HCT116 (cell line): ENCODE measurements at regions not wholly inside any gene's neighbourhood (a gene's known extent, or its start where the extent isn't known, plus 50 kb on each side); places are given as distances from the start of the nearest gene placed in this dataset.

Source experiments
- ATAC-seq: fragments of 200-7000 bp; cut with Tn5 transposase; 2 replicates; pipeline ENCODE4 v1.9.1; 2020; ENCODE audit warnings: mild to moderate bottlenecking, moderate library complexity
- BruUV-seq: library from RNA; stranded (reverse); fragments of 400-500 nt; replicated peaks from 2 replicates; lab custom pipeline; 2021; lab: Mats Ljungman, UMichigan
- CTCF ChIA-PET: fragments of 300-600 bp; sonication (Branson Sonifier 250); formaldehyde crosslinking; loops from one replicate; lab custom pipeline; 2021; ENCODE audit warnings: antibody characterized with exemption; lab: Charles Lee
- POLR2A ChIA-PET: fragments of 300-600, 350-600 bp; sonication (Branson Sonifier 250); formaldehyde crosslinking; loops from one replicate; lab custom pipeline; 2021; ENCODE audit warnings: antibody characterized with exemption; lab: Charles Lee
- RAD21 ChIA-PET, 2 experiments: fragments of 300-600 bp; sonication (Branson Sonifier 250); formaldehyde crosslinking; loops; one replicate each; lab custom pipeline; 2023; ENCODE audit warnings: low total read pairs in 2 of 2; ENCODE audit not compliant: uncharacterized antibody in 2 of 2, unreplicated experiment in 2 of 2, low non-redundant PET in 1 of 2; lab: Charles Lee
- DNase-seq: peaks from one replicate; pipeline ENCODE4 v3.0.0-alpha.2; 2010; ENCODE audit warnings: low read depth, low spot score
- H2AFZ ChIP-seq: fragments of 200-600 bp; shearing (Covaris generic), sonication (generic); 2 replicates; pipeline ENCODE4 v1.6.1; 2017; ENCODE audit warnings: low read depth, mixed run types, mixed read lengths, antibody characterized with exemption, low read length; ENCODE audit not compliant: poor library complexity, severe bottlenecking
- H3K27ac ChIP-seq: 2 replicates; pipeline ENCODE4 v1.5.1; 2012; ENCODE audit warnings: low read depth, low read length
- H3K27me3 ChIP-seq: fragments of 200-600 bp; sonication (generic); 2 replicates; pipeline ENCODE4 v1.6.1; 2016; ENCODE audit warnings: mixed run types, low read length, mixed read lengths; ENCODE audit not compliant: insufficient read depth
- H3K36me3 ChIP-seq, 2 experiments: fragments of 200-500 bp in 1 of 2; fragments of 200-600 bp in 1 of 2; sonication (Bioruptor generic) in 1 of 2; sonication (generic) in 1 of 2; 2 replicates each; pipeline versions ENCODE4 v1.5.1 to v1.6.1; 2014 to 2016; ENCODE audit warnings: low read length in 2 of 2, inconsistent platforms in 1 of 2, mixed read lengths in 1 of 2, mixed run types in 1 of 2; ENCODE audit not compliant: insufficient read depth in 2 of 2, control insufficient read depth in 1 of 2
- H3K4me1 ChIP-seq, 2 experiments: fragments of 200-600 bp in 1 of 2; sonication (generic) in 1 of 2; 2 replicates each; pipeline versions ENCODE4 v1.5.1 to v1.6.1; 2012 to 2017; ENCODE audit warnings: low read length in 2 of 2, inconsistent platforms in 1 of 2, mild to moderate bottlenecking in 1 of 2, mixed read lengths in 1 of 2, mixed run types in 1 of 2, moderate library complexity in 1 of 2; ENCODE audit not compliant: insufficient read depth in 2 of 2, control insufficient read depth in 1 of 2
- H3K4me2 ChIP-seq: fragments of 200-600 bp; sonication (generic); 2 replicates; pipeline ENCODE4 v1.6.1; 2017; ENCODE audit warnings: mixed run types, low read length, mixed read lengths
- H3K4me3 ChIP-seq, 2 experiments: fragments of 200-600 bp in 1 of 2; sonication (generic) in 1 of 2; replicated peaks in 1 of 2; 2 replicates each; pipeline ENCODE4 v1.5.1; 2011 to 2016; ENCODE audit warnings: low read length in 2 of 2, control low read depth in 1 of 2, low read depth in 1 of 2, mild to moderate bottlenecking in 1 of 2, mixed read lengths in 1 of 2, mixed run types in 1 of 2
- H3K79me2 ChIP-seq: fragments of 200-600 bp; sonication (generic); 2 replicates; pipeline ENCODE4 v1.6.1; 2017; ENCODE audit warnings: mild to moderate bottlenecking, mixed run types, low read length, moderate library complexity, mixed read lengths; ENCODE audit not compliant: insufficient read depth
- H3K9ac ChIP-seq: fragments of 200-600 bp; sonication (generic); 2 replicates; pipeline ENCODE4 v1.6.1; 2016; ENCODE audit warnings: low read length, mixed read lengths
- H3K9me2 ChIP-seq: fragments of 200-600 bp; sonication (generic), shearing (Covaris generic); 2 replicates; pipeline ENCODE4 v1.6.1; 2017; ENCODE audit warnings: mixed run types, mild to moderate bottlenecking, moderate library complexity; ENCODE audit not compliant: insufficient read depth
- H3K9me3 ChIP-seq, 2 experiments: fragments of 200-500 bp in 1 of 2; fragments of 200-600 bp in 1 of 2; sonication (Bioruptor generic) in 1 of 2; sonication (generic) in 1 of 2; 2 replicates each; pipeline ENCODE4 v1.6.1; 2014 to 2017; ENCODE audit warnings: low read length in 2 of 2, mixed read lengths in 2 of 2, inconsistent platforms in 1 of 2, low read depth in 1 of 2, mild to moderate bottlenecking in 1 of 2, mixed run types in 1 of 2, moderate library complexity in 1 of 2; ENCODE audit not compliant: control insufficient read depth in 1 of 2, insufficient read depth in 1 of 2
- H4K20me1 ChIP-seq: fragments of 200-600 bp; sonication (generic), shearing (Covaris generic); 2 replicates; pipeline ENCODE4 v1.6.1; 2017; ENCODE audit warnings: mixed run types, mild to moderate bottlenecking, moderate library complexity; ENCODE audit not compliant: insufficient read depth
- ATF3 ChIP-seq: IDR thresholded peaks from 2 replicates; pipeline ENCODE4 v1.6.1; 2012
- CEBPB ChIP-seq: IDR thresholded peaks from 2 replicates; pipeline ENCODE4 v1.6.1; 2012; ENCODE audit warnings: low read depth
- ELF1 ChIP-seq: IDR thresholded peaks from 2 replicates; pipeline ENCODE4 v1.6.1; 2012; ENCODE audit warnings: low read depth, borderline replicate concordance
- POLR2AphosphoS5 ChIP-seq: IDR thresholded peaks from 2 replicates; pipeline ENCODE4 v1.6.1; 2011; ENCODE audit warnings: mild to moderate bottlenecking, low read depth, low read length, moderate library complexity
- REST ChIP-seq: IDR thresholded peaks from 2 replicates; pipeline ENCODE4 v1.6.1; 2012; ENCODE audit warnings: low read depth
- intact Hi-C: fragments of 100-400 bp; cut with micrococcal nuclease; formaldehyde crosslinking; loops from 2 replicates; pipeline ENCODE4 v1.10.0; 2022

GRCh38 chr13:44107357-44108121 lies 227.8 kb downstream of the LACC1 start (continued):
- TF ChIP-seq REST = no peak
- no peak for TF ChIP-seq ATF3
- TF ChIP-seq ELF1 = no peak

- Histone ChIP-seq H3K79me2 (no peaks in the 10 kb centered on the region), H3K27ac (no peak overlapping the region), H3K9me2 (no peaks in the 10 kb centered on the region)
- ATAC-seq = peak; percentile 75; the same call in 1 of the 2 replicates
- CTCF ChIA-PET = no interaction called here
- TF ChIP-seq CEBPB = peak; percentile 56; the same call in 1 of the 2 replicates
- no peak for TF ChIP-seq POLR2AphosphoS5
- TF ChIP-seq ELF1 = no peak
- TF ChIP-seq, all 23 proteins: peak for 1
- H3K4me3 ChIP-seq = no peak overlapping the region
- H3K9me3 ChIP-seq = no peaks in the 10 kb centered on the region
- no TSS peak for BruUV-seq
- H3K9ac ChIP-seq = no peak overlapping the region
- H3K27me3 ChIP-seq = no peaks in the 10 kb centered on the region
- no peak overlapping the region for H2AFZ ChIP-seq
- no peaks in the 10 kb centered on the region for H3K36me3 ChIP-seq
- no peaks in the 10 kb centered on the region for H4K20me1 ChIP-seq
- DNase-seq = no peak
- intact Hi-C loops = no loop called here
- ChIA-PET RAD21 (no interaction called here), POLR2A (no interaction called here)
- H3K4me2 ChIP-seq = peak overlapping the region; percentile 31
- peaks cover 2 to 11% of the 10 kb centered on the region in 2 experiments; a peak in 3 of 4 replicates for H3K4me1 ChIP-seq
Measured at GRCh38 chr13:44108331-44108858, 228.7 kb downstream of the LACC1 start.
